Adrenal gland (tissue), 5 donors: ENCODE measurements at regions not wholly inside any gene's neighbourhood (a gene's known extent, or its start where the extent isn't known, plus 50 kb on each side); places are given as distances from the start of the nearest gene placed in this dataset.

Source experiments
- CTCF ChIP-seq, 6 experiments: fragments of 450-650 bp in 4 of 6; fragments of 200-600 bp in 2 of 6; sonication (generic) in 1 of 6; IDR thresholded peaks; 1 replicate in 5 of 6; 2 replicates in 1 of 6; pipeline versions ENCODE4 v1.5.1 to v1.8.0; 2016 to 2021; ENCODE audit warnings: antibody characterized with exemption in 6 of 6, mild to moderate bottlenecking in 2 of 6, moderate library complexity in 1 of 6
- POLR2A ChIP-seq, 2 donors: fragments of 450-650 bp; IDR thresholded peaks; one replicate each; pipeline ENCODE4 v1.6.1; 2017; ENCODE audit warnings: antibody characterized with exemption in 2 of 2, mild to moderate bottlenecking in 2 of 2, moderate library complexity in 1 of 2
- donor health status: DM: no; HTN: no; CAD: no.

- TF ChIP-seq POLR2A (IDR thresholded peaks at IDR 0.05) (no peak), CTCF (IDR thresholded peaks at IDR 0.05) (no peak)
Observed at GRCh38 chr9:2526071-2526828, 95.3 kb upstream of the VLDLR start.
